SH-SY5Y (cell line): ENCODE measurements at regions not wholly inside any gene's neighbourhood (a gene's known extent, or its start where the extent isn't known, plus 50 kb on each side); places are given as distances from the start of the nearest gene placed in this dataset.

Experiments
- GATA2 ChIP-seq: IDR thresholded peaks from 2 replicates; pipeline ENCODE4 v1.6.1; 2011; ENCODE audit warnings: mild to moderate bottlenecking, low read depth, low read length
- GATA3 ChIP-seq: IDR thresholded peaks from 2 replicates; pipeline ENCODE4 v1.6.1; 2011; ENCODE audit warnings: low read depth, mild to moderate bottlenecking, low read length, moderate library complexity

- TF ChIP-seq GATA3 (no peak), GATA2 (no peak)
Measured at GRCh38 chr17:71976011-71976649, 144.7 kb upstream of the SOX9 start.

- TF ChIP-seq GATA3 = no peak
- no peak for TF ChIP-seq GATA2
Measured at GRCh38 chr17:71978435-71978834, 142.4 kb upstream of the SOX9 start.

- TF ChIP-seq GATA3 (no peak), GATA2 (no peak)
Measured at GRCh38 chr17:71980171-71980570, 140.6 kb upstream of the SOX9 start.

- TF ChIP-seq GATA2 (no peak), GATA3 (no peak)
Measured at GRCh38 chr17:71983828-71984227, 137.0 kb upstream of the SOX9 start.

GRCh38 chr17:71985111-71986039 lies 135.4 kb upstream of the SOX9 start:
- TF ChIP-seq GATA2 (no peak), GATA3 (no peak)

GRCh38 chr17:71986886-71987285 lies 133.9 kb upstream of the SOX9 start:
- TF ChIP-seq GATA3 = no peak
- no peak for TF ChIP-seq GATA2

GRCh38 chr17:71987634-71988033 lies 133.2 kb upstream of the SOX9 start:
- TF ChIP-seq GATA2 = no peak
- TF ChIP-seq GATA3 = no peak

- TF ChIP-seq GATA2 (no peak), GATA3 (no peak)
Measured at GRCh38 chr17:71989117-71989516, 131.7 kb upstream of the SOX9 start.

- TF ChIP-seq GATA2 (no peak), GATA3 (no peak)
Measured at GRCh38 chr17:71993363-71993762, 127.5 kb upstream of the SOX9 start.

- TF ChIP-seq GATA3 = no peak
- no peak for TF ChIP-seq GATA2
Measured at GRCh38 chr17:71995590-71995989, 125.2 kb upstream of the SOX9 start.

- no peak for TF ChIP-seq GATA3
- no peak for TF ChIP-seq GATA2
Measured at GRCh38 chr17:72004011-72004427, 116.8 kb upstream of the SOX9 start.

- TF ChIP-seq GATA3 (no peak), GATA2 (no peak)
Measured at GRCh38 chr17:72004611-72005331, 116.0 kb upstream of the SOX9 start.

- no peak for TF ChIP-seq GATA2
- no peak for TF ChIP-seq GATA3
Measured at GRCh38 chr17:72005332-72006163, 115.3 kb upstream of the SOX9 start.
